Fibroblast of peridontal ligament (primary cell): ENCODE measurements at regions not wholly inside any gene's neighbourhood (a gene's known extent, or its start where the extent isn't known, plus 50 kb on each side); places are given as distances from the start of the nearest gene placed in this dataset.

Experiments used
- DNase-seq: peaks from one replicate; pipeline ENCODE4 v3.0.0-alpha.2; 2010; ENCODE audit errors: extremely low read depth

DNA sequence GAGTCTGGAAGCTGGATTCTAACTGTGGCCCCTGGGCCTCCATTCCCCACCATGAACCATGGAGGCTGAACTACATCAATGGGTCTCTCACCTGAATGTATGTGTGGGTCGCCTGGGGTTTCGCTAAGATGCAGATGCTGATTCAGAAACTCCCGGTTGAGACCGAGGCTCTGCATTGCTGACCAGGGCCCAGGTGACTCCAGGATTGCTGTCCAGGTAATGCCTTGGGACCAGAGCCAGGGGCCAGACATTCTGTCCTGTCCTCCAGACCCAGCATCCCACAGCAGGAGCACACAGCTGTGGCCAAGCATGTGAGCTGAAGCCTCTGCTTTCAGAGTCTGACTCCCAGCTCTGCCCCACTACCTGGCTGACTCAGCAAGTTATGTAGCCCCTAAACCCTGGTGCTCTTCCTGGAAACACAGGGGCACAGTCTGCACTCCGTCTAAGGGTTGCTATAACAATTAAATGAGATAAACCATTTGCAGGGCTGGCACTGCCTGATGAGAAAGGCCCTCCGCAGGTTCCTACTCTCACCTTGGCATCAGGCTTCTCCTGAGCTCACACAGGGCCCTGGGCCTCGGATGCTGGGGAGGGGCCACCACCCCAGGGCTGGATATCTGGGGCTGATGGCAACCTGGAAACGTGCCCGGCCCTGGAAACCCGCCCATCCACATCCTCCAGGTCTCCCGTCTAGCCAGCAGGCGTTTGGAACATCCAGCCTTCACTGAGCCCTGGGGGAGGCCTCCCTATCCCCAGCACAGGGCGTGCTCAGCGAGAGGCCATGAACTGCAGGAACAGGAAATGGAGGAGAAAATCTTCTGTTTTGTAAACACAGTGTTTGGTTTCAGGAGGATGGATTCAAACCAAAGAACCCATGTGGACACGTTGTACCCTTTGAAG, 175.7 kb downstream of the DLL1 start:
- no peak for DNase-seq

DNA sequence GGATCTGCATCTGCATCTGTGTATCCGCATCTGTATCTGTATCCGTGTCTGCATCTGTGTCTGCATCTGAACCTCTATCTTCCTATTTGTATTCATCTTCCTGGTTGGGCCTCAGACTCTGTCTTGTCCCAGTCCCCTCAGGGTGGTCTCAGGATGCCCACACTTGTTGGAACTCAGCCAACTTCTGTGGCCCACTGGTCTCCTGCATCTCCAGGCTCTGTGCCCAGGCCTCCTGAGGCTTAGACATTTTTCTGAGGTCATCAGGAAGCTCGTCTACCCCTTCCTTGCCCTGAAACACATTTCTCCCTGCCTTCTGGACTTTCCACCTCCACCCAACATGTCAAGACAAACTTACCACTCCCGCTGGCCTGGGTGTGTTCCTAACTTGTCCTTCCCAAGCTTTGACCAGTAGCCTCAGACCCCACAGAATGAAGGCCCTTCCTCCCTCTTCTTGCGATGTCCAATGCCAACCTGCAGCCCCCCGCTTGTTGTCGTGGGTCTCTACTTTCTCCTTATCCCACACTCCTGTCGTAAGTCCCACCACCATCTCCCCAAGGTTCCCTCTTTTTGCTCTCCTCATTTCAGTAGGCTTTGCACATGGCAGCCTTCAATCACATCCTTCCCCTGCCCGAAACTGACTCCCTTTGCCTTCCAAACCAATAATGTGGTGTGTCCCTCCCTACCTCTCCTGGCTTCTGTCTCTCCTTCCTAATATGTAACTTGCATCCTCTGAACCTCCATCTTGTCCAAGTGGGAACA, 176.5 kb downstream of the DLL1 start:
- DNase-seq, result no peak

DNA sequence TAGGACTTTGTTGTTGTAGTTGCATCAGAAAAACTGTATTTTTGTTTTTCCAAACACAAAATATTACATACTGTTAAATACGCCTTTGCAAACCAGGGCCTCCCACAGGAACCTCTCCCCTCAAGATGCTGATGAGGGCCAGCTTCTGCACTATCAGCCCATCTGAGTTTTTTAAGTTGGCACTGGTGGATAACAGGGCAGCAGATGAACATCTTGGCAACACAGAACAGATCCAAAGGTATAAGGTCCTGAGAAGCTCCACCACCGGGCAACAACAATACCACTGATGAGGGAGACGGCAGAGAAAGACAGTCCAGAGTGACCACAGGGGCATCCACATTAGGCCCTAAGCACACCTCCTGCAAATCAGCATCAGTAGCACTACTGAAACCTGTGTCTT, 177.7 kb downstream of the DLL1 start:
- DNase-seq, result no peak

DNA sequence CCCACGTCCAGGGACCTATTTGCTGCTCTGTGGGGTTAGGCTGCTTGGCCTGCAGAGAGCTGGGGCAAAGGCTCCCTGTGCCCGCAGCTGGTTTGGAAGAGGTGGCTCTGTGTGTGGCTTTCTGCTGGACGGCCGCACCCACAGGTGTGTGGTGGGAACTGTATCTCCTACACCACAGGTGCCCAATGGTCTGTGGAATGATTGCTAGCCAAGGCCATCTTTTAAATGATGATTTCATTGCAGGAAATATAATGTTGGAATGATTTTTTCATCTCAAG, 178.4 kb downstream of the DLL1 start:
- DNase-seq, result no peak

DNA sequence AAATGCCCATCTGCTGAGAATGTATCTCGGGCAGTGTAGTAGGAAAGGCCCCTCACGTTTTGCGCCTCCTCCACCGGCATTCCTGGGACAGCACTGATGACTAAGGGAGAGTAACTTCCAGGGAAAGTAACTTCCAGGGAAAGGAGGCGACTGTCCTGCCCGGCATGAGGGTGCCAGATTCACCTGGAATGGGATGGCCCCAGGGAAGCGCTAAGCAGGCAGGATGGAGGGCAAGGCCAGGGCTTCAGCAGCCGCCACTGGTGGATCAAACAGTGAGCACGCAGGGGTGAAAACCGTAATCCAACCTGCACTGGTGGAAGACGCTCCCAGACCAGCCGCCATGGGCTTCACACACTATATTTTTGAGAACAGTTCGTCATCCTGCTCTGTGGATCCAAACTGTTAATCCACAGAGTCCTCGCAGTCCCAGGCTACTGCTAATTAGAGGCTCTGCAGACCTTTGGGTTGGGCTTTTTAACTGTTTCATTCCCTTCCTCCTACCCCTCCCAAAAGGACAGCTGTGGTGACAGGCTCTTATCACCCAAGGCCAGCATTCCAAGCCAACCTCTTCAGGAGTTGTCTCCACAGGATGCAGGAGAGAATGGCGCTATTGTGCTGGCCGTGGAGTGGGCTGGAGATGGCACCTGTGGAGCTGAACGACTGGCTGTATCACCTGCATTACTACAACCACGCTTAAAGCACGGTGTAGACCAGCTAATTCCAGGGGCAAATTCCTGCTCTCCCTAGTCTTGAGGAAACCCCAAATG, 178.9 kb downstream of the DLL1 start:
- DNase-seq, result no peak

DNA sequence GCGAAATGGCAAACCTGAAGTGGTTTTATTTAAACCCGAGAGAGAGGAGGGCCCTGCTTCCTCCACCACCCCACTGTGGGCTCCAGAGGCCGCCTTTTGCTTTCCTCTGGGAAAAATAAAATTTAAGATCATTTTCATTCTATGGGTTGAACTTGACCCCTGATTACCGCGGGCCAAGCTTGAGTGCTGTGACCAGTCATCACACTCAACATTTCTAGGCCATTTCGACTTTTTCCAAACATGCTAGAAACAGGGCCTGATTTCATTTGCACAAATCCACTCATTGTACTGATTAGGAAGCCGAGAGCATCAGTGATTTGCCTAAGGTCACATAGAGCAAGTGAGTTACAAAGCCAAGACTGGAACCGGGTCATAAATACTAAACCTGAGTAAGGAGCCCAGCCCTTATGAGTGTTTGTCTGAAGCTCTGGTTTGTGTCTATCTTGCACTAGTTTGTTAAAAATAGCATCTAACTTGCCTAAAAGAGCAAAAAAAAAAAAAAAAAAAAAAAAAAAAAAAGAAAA, 179.7 kb downstream of the DLL1 start:
- DNase-seq, result no peak

DNA sequence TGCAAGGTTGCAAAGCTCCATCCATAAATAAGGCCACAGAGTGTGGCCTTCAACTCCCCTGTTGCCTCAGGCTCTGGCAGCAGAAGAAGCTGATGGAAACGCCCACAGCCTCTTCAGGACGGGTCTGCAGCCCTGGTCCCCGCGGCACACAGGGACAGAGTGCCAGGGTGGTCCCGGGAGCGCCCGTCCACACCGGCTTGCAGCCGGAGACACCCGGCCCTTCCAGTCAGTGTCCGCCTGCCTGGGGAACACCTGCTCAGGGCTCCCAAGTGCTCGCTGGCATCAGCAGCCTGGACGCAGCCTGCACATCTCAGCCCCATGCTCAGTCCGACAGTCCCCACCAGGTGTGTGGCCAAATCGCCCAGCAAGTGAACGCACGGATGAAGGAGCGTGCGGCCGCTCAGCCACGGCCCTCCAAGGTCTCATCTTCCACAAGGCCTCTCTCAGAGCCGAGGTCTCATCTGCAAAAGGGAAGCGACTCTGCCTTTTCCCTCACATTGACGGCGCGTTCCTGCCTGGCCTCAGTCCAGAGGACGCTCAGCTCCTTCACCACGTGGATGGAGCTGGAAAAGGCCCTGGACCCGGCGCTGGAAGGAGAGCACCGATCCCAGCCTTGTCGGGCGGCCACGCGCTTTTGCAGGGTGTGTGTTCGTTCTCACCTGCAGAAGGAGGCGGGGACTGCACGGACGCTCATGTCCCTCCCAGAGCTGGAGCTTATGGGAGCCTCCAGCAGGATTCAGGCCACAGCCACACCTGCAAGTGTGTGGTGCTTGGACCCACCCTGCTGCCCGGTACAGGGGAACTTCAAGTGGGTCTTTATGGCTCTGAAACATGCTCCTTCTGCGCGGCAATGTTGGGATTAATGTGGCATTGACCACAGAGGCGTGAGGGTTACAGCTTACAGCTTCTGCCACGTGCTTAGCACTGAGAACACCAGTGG, 180.4 kb downstream of the DLL1 start:
- no peak for DNase-seq

DNA sequence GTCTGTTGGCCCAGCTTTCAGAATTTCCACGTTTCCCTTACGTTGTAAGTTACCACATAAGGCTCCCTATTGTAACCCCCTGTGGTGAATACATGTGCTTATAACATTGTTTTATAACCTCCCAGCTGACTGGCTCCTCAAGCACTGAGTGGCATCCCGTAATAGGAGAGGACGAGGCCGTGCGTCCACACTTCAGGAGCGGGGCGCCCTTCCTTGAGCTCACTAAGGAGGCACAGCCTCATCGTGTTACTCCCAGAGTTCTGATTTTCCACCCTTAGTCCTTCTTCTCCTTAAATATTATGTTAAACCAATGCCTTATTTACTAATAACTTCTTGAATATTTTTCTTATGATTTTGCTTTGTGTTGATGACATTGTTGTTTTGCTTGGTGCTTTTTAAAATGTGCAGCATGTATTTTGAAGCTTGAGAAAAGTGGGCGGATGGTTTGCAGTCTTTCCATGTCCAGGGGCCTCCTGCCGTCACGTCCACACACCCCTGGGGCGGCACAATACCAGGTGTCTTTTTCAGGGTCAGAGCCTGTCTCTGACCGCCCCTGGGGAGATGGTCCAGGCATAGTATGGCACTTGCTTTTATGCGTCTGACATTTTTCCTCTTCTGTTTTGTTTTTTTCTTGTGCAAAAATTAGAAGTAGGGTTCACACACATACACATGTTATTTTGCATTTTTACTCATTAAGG, 181.8 kb downstream of the DLL1 start:
- DNase-seq, result no peak

DNA sequence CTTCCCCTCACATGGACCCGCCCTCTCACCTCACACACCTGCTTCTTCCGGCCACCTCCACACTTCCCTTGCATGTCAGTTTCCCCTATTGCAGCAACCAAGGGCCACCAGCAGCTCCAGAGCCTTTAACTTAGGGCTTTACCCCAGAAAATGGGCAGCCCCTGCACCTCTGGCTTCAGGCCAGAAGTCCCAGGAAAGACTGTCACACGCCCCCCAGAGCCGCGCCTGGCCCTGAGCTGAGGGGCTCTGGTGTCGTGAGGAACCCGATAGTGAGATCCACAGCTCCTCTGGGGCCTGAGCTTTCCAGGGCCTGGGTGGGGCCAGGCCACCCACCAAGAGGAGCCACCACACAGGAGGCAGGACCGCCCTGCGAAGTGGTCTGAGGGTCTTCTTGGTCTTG, 182.4 kb downstream of the DLL1 start:
- DNase-seq, result no peak

DNA sequence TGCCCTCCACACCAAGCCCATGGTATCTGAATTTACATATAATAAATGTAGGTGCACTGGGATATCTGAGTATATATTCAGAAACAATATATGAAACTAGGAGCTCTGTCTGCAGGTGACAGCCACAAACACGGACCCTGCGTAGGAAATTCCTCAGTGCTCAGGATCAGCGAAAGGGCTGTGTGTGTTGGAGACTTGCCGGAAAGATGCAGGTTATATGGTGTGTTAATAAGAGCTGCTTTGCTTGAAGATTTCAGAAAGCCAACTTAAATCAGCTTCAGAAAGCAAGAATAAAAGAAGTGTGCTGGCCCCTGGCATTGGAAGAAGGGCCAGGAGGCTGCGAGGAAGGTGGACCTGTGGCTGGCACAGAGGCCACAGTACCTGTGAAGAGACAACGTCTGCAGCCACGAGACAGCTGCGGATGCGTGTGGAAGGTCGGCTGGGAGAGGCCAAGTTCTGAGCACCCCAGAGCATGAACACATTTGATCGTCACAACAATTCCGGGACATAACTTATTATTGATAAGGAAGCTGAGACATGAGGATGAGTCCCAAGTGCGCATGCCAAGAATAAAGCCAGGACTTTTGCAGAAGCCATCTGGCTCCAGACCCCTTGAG, 183.2 kb downstream of the DLL1 start:
- no peak for DNase-seq

DNA sequence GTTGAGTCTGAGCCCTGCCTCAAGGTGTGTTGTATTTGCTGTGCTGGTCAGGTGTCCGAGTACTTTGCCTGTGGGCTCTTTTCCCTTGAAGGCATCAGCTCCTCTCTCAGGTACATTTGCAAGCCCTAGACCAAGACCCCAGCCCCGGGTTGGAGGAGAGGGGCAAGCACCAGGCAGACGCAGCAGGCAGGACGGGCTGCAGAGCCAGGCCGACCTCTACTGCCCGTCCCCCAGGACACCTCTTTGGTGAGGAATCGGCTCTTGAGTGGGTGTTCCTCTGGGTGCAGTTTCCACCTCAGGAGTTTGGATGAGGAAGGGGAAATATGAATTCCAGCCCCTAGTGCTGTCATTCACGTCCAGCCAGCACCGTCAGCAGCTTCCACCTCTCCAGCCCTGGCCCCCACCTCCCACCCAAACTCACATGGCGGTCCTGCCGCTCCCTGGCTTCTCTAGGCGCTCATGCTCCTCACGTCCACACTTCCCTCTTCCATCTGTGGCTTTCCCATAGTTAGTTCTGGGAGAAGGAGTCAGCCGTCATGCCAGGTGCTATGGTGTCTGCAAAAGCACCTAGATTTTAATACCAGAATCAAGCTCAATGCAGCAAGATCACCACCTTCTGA, 183.9 kb downstream of the DLL1 start:
- DNase-seq, result no peak

DNA sequence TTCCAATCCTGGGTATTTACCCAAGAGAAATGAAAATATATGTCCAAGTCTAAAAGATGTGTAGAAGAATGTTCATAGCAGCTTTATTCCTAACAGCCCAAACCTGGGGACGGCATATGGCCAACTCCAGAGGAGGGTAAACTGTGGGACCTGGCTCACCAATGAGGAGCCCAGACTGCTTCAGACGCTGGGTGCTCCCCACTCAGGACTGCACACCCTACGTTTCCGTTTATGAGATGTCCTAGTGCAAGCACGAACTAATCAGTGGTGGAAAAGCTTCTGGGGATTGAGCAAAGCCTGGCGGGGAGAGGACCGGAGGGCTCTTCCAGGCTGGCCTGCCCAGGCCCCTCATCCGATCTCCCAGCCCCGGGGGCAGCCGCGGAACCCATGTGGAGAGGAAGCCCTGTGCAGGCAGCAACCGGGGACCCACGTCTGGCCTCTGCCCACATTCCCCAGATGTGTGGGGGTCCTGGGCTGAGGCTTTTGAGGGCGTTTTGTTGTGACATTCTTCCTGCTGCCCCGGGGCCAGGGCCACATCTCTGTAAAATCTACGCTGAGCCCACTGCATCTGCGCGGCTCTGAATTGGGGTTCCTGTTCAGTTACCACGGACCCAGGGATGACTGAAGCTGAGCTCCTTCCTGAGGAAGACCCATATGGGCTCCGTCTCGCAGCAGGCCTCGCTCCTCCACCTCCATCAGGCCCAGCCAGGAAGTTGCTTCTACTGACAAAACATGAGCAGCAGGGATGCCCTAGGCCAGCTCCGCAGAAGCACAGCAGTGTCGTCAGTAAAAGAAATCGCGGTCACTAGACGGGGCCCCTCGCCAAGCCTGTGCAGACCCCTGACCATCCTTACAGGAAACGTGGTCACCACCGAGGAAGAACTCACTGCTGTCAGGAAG, 188.0 kb downstream of the DLL1 start:
- no peak for DNase-seq

DNA sequence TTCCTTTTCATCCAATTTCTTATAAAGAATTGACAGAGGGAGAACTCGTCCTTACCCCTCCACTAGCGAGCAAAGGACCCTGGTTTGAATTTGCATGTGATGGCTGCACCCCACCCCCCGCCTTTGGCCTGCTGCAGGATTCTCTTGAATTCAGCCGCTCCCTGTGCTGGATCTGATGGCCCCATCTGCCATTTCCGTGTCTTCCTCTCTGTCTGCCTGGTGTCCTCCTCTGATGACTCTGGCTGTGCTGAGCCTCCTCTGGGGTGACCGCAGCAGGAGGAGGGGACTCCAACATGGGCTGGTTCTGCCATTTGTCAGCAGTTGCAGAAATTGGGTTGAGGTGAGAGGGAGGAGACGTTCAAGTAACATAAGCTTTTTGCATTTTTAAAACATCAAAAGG, 188.8 kb downstream of the DLL1 start:
- DNase-seq, result no peak

DNA sequence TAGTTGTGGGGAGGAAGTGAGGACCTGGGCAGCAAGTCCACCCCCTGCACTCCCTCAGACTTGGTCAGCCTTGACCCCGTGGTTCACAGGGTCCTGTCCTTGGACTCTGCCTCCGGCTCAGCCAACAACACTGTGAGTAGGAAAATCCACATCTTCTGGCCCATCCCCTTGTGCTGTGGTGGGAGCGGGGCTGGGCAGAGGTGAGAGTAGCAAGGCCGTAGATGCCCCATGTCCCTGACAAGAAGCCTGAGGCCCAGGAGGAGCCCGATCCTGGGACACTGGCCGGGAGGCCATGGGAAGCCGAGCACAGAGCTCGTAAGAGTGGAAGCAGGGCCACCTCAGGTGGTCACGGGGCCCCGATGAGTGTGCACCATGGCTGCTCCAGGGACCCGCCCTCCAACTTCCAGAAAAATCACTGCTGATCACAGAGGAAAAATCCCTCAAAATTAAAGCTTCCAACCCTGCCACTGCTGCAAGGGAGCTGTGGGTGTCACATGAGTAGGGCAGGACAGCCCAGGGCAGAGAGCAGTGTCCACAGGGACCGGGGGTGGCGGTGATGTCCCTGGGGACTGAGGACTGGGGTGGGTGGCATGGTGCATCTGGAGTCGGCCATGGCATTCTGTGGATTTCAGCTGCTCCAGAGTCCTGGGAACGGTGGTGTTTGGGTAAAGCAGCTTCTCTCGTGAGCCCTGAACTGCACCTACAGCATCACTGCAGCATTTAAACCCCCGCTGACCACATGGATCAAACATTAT, 189.4 kb downstream of the DLL1 start:
- no peak for DNase-seq

DNA sequence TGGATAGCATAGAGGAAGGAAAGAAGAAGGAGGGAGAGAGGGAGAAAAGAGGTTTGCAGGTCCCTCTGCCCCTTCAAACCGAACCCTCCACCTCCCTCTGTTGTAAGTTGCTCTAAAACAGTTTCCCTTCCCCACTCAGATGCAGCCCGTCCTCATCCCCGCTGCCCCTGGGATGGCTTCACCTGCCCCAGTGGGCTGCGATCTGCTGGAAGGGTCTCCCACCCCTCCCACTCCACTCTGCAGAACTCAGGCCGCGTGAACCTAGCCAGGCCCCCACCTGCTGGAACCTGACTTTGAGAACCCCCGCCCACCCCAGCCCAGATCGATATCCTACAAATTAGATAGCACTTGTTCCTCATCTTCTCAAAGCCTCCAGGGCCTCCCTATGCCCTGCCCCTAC, 190.8 kb downstream of the DLL1 start:
- DNase-seq, result no peak

DNA sequence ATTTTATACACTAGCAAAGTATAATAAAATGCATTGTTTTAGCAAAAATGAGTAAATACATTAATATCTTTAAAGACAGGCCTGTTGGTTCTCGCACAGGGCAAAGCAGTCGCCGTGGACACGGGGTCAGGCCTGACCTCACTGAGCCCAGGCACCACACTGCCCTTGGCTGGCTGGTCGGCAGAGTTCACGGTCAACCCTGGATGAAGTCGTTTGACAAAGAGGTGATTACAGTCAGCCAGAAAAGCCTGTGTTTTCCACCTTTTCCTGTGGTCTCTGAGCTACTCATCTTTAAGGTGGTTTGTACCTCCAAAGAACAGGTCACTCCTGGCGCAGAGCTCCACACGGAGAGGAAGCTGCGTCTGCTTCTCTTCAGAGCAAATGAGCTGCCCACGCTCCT, 191.5 kb downstream of the DLL1 start:
- DNase-seq, result no peak

DNA sequence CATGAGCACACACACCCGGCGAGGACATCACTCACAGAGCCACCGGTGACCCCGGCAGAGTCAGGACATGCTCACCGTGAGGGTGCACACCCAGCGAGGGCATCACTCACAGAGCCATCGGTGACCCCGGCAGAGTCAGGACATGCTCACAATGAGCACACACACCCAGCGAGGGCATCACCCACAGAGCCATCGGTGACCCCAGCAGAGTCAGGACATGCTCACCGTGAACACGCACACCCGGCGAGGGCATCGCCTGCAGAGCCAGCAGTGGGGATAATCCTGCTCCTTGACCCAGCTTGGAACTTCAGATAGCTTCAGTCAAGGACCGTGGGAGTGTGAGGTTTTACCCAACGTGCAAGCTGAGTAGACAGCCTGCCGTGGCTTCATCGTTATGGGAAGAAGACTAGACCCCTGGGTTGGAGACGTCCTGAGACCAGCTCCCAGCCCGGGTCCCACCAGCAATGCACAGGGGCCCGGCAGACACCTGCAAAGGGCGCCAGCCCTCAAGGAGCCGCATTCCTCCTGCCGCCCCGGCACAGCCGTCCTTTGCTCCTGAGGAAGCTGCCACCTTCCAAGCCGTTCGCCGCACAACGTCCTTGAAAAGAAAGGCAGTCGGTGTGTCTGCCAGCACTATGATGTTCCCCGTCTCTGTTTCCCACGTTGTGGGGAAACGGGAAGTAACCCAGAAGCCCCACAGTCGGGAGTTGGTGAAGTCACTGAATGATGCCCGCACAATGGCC, 192.3 kb downstream of the DLL1 start:
- DNase-seq, result no peak
